ENCODE measurements at regions not wholly inside any gene's neighbourhood (a gene's known extent, or its start where the extent isn't known, plus 50 kb on each side); places are given as distances from the start of the nearest gene placed in this dataset.

GRCh38 chr18:41155025-41155424 lies 800.0 kb upstream of the PIK3C3 start:
- no peak for ATAC-seq
- Histone ChIP-seq H3K4me3 (no peak overlapping the region), H3K9me3 (no peaks in the 10 kb centered on the region), H3K27ac (no peak overlapping the region), H3K4me1 (no peaks in the 10 kb centered on the region), H3K36me3 (no peaks in the 10 kb centered on the region), H3K27me3 (ENCODE audit: low read depth) (no peaks in the 10 kb centered on the region)
- intact Hi-C loops (cut with DNase I): no loop called here
- TF ChIP-seq CTCF (IDR thresholded peaks at IDR 0.05): no peak
- DNase-seq: no peak

- no peak overlapping the region for H3K4me3 ChIP-seq
- H3K27me3 ChIP-seq (ENCODE audit: low read depth): no peaks in the 10 kb centered on the region
- H3K9me3 ChIP-seq: no peaks in the 10 kb centered on the region
- ATAC-seq (no peak), DNase-seq (no peak)
- TF ChIP-seq CTCF (IDR thresholded peaks at IDR 0.05): no peak
- intact Hi-C loops (cut with DNase I): no loop called here
- H3K27ac ChIP-seq: no peak overlapping the region
- H3K36me3 ChIP-seq: no peaks in the 10 kb centered on the region
- H3K4me1 ChIP-seq: no peaks in the 10 kb centered on the region
These were observed 801.2 kb upstream of the PIK3C3 start for GRCh38 chr18:41153871-41154270.

GRCh38 chr18:41150316-41150715 lies 804.7 kb upstream of the PIK3C3 start:
- H3K27ac ChIP-seq: no peak overlapping the region
- intact Hi-C loops (cut with DNase I): no loop called here
- no peak for ATAC-seq
- no peak overlapping the region for H3K4me3 ChIP-seq
- H3K4me1 ChIP-seq: no peaks in the 10 kb centered on the region
- no peaks in the 10 kb centered on the region for H3K27me3 ChIP-seq (ENCODE audit: low read depth)
- no peaks in the 10 kb centered on the region for H3K9me3 ChIP-seq
- TF ChIP-seq CTCF (IDR thresholded peaks at IDR 0.05): no peak
- DNase-seq: no peak
- H3K36me3 ChIP-seq: no peaks in the 10 kb centered on the region

GRCh38 chr18:41146301-41146700 lies 808.7 kb upstream of the PIK3C3 start:
- intact Hi-C loops (cut with DNase I): no loop called here
- no peaks in the 10 kb centered on the region for H3K36me3 ChIP-seq
- H3K4me1 ChIP-seq: no peaks in the 10 kb centered on the region
- ATAC-seq (no peak), DNase-seq (no peak)
- no peaks in the 10 kb centered on the region for H3K9me3 ChIP-seq
- no peak overlapping the region for H3K27ac ChIP-seq
- H3K4me3 ChIP-seq: no peak overlapping the region
- no peak for TF ChIP-seq CTCF (IDR thresholded peaks at IDR 0.05)
- H3K27me3 ChIP-seq (ENCODE audit: low read depth): no peaks in the 10 kb centered on the region

- Histone ChIP-seq H3K4me3 (no peak overlapping the region), H3K27ac (no peak overlapping the region), H3K27me3 (ENCODE audit: low read depth) (no peaks in the 10 kb centered on the region), H3K36me3 (no peaks in the 10 kb centered on the region), H3K9me3 (no peaks in the 10 kb centered on the region), H3K4me1 (no peaks in the 10 kb centered on the region)
- no peak for ATAC-seq
- no peak for TF ChIP-seq CTCF (IDR thresholded peaks at IDR 0.05)
- intact Hi-C loops (cut with DNase I): no loop called here
- no peak for DNase-seq
These were observed 809.5 kb upstream of the PIK3C3 start for GRCh38 chr18:41145516-41145915.

GRCh38 chr18:41144441-41144840 lies 810.6 kb upstream of the PIK3C3 start:
- no peak for TF ChIP-seq CTCF (IDR thresholded peaks at IDR 0.05)
- H3K4me1 ChIP-seq: no peaks in the 10 kb centered on the region
- ATAC-seq: no peak
- intact Hi-C loops (cut with DNase I): no loop called here
- DNase-seq: no peak
- H3K4me3 ChIP-seq: no peak overlapping the region
- H3K27me3 ChIP-seq (ENCODE audit: low read depth): no peaks in the 10 kb centered on the region
- no peaks in the 10 kb centered on the region for H3K36me3 ChIP-seq
- no peaks in the 10 kb centered on the region for H3K9me3 ChIP-seq
- H3K27ac ChIP-seq: no peak overlapping the region
